GM23338 (cell line): ENCODE measurements at regions not wholly inside any gene's neighbourhood (a gene's known extent, or its start where the extent isn't known, plus 50 kb on each side); places are given as distances from the start of the nearest gene placed in this dataset.
"Not testable (repeated sequence)": the region's sequence is repeated elsewhere in the genome, so short reads cannot be mapped to it uniquely, and the experiment has no call there.

Experiments used
- ATAC-seq: fragments of 200-7000 bp; cut with Tn5 transposase; 3 replicates; pipeline ENCODE4 v1.9.1; 2020
- DNase-seq: peaks from one replicate; pipeline ENCODE4 v3.0.0-alpha.2; 2015; ENCODE audit warnings: low spot score
- H2AFZ ChIP-seq: fragments of 200-600 bp; sonication (generic); 2 replicates; pipeline ENCODE4 v1.8.0; 2016; ENCODE audit warnings: antibody characterized with exemption, mild to moderate bottlenecking, moderate library complexity
- H3F3A ChIP-seq: fragments of 200-600 bp; sonication (generic); replicated peaks from 2 replicates; pipeline ENCODE4 v1.8.0; 2017; ENCODE audit warnings: antibody characterized with exemption, mixed run types, low read depth
- H3K27ac ChIP-seq: fragments of 200-600 bp; sonication (generic); 2 replicates; pipeline ENCODE4 v1.6.1; 2016; ENCODE audit warnings: low read depth
- H3K27me3 ChIP-seq: fragments of 200-600 bp; sonication (generic); 2 replicates; pipeline ENCODE4 v1.8.0; 2016; ENCODE audit warnings: mild to moderate bottlenecking, mixed run types, moderate library complexity; ENCODE audit not compliant: insufficient read depth
- H3K36me3 ChIP-seq: fragments of 200-600 bp; sonication (generic); 2 replicates; pipeline ENCODE4 v1.8.0; 2016; ENCODE audit warnings: mild to moderate bottlenecking; ENCODE audit not compliant: insufficient read depth
- H3K4me1 ChIP-seq: fragments of 200-600 bp; sonication (generic); 2 replicates; pipeline ENCODE4 v1.8.0; 2016; ENCODE audit warnings: mild to moderate bottlenecking, moderate library complexity; ENCODE audit not compliant: insufficient read depth
- H3K4me2 ChIP-seq: fragments of 200-600 bp; sonication (generic); 2 replicates; pipeline ENCODE4 v1.7.1; 2017; ENCODE audit warnings: mixed run types
- H3K4me3 ChIP-seq: fragments of 200-600 bp; sonication (generic); 2 replicates; pipeline ENCODE4 v1.6.1; 2016; ENCODE audit warnings: mixed run types
- H3K79me2 ChIP-seq: fragments of 200-600 bp; sonication (generic); replicated peaks from 2 replicates; pipeline ENCODE4 v1.8.0; 2017; ENCODE audit warnings: mild to moderate bottlenecking; ENCODE audit not compliant: insufficient read depth
- H3K9me2 ChIP-seq: fragments of 200-600 bp; sonication (generic); 2 replicates; pipeline ENCODE4 v1.8.0; 2017; ENCODE audit not compliant: insufficient read depth
- H4K20me1 ChIP-seq: fragments of 200-600 bp; sonication (generic); replicated peaks from 2 replicates; pipeline ENCODE4 v1.8.0; 2017; ENCODE audit warnings: mild to moderate bottlenecking; ENCODE audit not compliant: insufficient read depth
- H3K27ac Mint-ChIP-seq: 2 replicates; pipeline ENCODE4 v1.8.0; 2020; ENCODE audit warnings: inconsistent platforms, mild to moderate bottlenecking, moderate library complexity, mixed read lengths
- H3K27me3 Mint-ChIP-seq: 3 replicates; pipeline ENCODE4 v1.8.0; 2022; ENCODE audit warnings: low read depth, mild to moderate bottlenecking, moderate library complexity, mixed read lengths, inconsistent platforms; ENCODE audit not compliant: insufficient read depth, poor library complexity
- H3K36me3 Mint-ChIP-seq: 3 replicates; pipeline ENCODE4 v1.8.0; 2021; ENCODE audit warnings: low read depth, mild to moderate bottlenecking, inconsistent platforms, moderate library complexity, mixed read lengths
- H3K4me1 Mint-ChIP-seq: 3 replicates; pipeline ENCODE4 v1.8.0; 2020; ENCODE audit warnings: mild to moderate bottlenecking, inconsistent platforms, mixed read lengths
- H3K4me3 Mint-ChIP-seq: 3 replicates; pipeline ENCODE4 v1.8.0; 2021; ENCODE audit warnings: moderate library complexity, mild to moderate bottlenecking, inconsistent platforms, mixed read lengths
- H3K9me3 Mint-ChIP-seq: 3 replicates; pipeline ENCODE4 v1.8.0; 2020; ENCODE audit warnings: moderate library complexity, mild to moderate bottlenecking, inconsistent platforms, mixed read lengths
- NANOG ChIP-seq: IDR thresholded peaks from 2 replicates; pipeline ENCODE4 v1.6.1; 2016; ENCODE audit warnings: antibody characterized with exemption, borderline replicate concordance
- TF ChIP-seq, protein P1 (sequence below): fragments of 250-450 bp; sonication (Bioruptor Pico); IDR thresholded peaks from 2 replicates; pipeline ENCODE4 v1.5.0; 2020; ENCODE audit warnings: mild to moderate bottlenecking, moderate library complexity

GRCh38 chr1:112821307-112822063 is 106.4 kb upstream of the PPM1J start:
- peak overlapping the region; percentile 96 for H3K27ac ChIP-seq

More at GRCh38 chr1:112821307-112822063, 106.4 kb upstream of the PPM1J start:
- not testable (repeated sequence) for H3K27me3 ChIP-seq, H3K9me2 ChIP-seq, H4K20me1 ChIP-seq, H2AFZ ChIP-seq, H3K4me3 ChIP-seq, H3K27me3 Mint-ChIP-seq, H3K4me3 Mint-ChIP-seq, H3K27ac Mint-ChIP-seq, H3K36me3 ChIP-seq, ATAC-seq
- DNase-seq, result peak; percentile 57
- Histone ChIP-seq H3K79me2 (peaks cover 20% of the 10 kb centered on the region), H3K4me2 (peak overlapping the region; percentile 18), H3K4me1 (peaks cover 74% of the 10 kb centered on the region), H3F3A (peaks cover 14% of the 10 kb centered on the region)
- TF ChIP-seq, protein P1, sequence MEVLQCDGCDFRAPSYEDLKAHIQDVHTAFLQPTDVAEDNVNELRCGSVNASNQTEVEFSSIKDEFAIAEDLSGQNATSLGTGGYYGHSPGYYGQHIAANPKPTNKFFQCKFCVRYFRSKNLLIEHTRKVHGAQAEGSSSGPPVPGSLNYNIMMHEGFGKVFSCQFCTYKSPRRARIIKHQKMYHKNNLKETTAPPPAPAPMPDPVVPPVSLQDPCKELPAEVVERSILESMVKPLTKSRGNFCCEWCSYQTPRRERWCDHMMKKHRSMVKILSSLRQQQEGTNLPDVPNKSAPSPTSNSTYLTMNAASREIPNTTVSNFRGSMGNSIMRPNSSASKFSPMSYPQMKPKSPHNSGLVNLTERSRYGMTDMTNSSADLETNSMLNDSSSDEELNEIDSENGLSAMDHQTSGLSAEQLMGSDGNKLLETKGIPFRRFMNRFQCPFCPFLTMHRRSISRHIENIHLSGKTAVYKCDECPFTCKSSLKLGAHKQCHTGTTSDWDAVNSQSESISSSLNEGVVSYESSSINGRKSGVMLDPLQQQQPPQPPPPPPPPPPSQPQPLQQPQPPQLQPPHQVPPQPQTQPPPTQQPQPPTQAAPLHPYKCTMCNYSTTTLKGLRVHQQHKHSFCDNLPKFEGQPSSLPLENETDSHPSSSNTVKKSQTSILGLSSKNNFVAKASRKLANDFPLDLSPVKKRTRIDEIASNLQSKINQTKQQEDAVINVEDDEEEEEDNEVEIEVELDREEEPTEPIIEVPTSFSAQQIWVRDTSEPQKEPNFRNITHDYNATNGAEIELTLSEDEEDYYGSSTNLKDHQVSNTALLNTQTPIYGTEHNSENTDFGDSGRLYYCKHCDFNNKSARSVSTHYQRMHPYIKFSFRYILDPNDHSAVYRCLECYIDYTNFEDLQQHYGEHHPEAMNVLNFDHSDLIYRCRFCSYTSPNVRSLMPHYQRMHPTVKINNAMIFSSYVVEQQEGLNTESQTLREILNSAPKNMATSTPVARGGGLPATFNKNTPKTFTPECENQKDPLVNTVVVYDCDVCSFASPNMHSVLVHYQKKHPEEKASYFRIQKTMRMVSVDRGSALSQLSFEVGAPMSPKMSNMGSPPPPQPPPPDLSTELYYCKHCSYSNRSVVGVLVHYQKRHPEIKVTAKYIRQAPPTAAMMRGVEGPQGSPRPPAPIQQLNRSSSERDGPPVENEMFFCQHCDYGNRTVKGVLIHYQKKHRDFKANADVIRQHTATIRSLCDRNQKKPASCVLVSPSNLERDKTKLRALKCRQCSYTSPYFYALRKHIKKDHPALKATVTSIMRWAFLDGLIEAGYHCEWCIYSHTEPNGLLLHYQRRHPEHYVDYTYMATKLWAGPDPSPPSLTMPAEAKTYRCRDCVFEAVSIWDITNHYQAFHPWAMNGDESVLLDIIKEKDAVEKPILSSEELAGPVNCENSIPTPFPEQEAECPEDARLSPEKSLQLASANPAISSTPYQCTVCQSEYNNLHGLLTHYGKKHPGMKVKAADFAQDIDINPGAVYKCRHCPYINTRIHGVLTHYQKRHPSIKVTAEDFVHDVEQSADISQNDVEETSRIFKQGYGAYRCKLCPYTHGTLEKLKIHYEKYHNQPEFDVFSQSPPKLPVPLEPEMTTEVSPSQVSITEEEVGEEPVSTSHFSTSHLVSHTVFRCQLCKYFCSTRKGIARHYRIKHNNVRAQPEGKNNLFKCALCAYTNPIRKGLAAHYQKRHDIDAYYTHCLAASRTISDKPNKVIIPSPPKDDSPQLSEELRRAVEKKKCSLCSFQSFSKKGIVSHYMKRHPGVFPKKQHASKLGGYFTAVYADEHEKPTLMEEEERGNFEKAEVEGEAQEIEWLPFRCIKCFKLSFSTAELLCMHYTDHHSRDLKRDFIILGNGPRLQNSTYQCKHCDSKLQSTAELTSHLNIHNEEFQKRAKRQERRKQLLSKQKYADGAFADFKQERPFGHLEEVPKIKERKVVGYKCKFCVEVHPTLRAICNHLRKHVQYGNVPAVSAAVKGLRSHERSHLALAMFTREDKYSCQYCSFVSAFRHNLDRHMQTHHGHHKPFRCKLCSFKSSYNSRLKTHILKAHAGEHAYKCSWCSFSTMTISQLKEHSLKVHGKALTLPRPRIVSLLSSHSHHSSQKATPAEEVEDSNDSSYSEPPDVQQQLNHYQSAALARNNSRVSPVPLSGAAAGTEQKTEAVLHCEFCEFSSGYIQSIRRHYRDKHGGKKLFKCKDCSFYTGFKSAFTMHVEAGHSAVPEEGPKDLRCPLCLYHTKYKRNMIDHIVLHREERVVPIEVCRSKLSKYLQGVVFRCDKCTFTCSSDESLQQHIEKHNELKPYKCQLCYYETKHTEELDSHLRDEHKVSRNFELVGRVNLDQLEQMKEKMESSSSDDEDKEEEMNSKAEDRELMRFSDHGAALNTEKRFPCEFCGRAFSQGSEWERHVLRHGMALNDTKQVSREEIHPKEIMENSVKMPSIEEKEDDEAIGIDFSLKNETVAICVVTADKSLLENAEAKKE, result peak; percentile 72
- peak; percentile 72; the same call in 1 of the 2 replicates for TF ChIP-seq NANOG
- Mint-ChIP-seq H3K9me3 (peaks cover 23% of the 10 kb centered on the region), H3K36me3 (peaks cover 28% of the 10 kb centered on the region), H3K4me1 (peaks cover 46% of the 10 kb centered on the region)
